H1 (cell line): ENCODE measurements at regions not wholly inside any gene's neighbourhood (a gene's known extent, or its start where the extent isn't known, plus 50 kb on each side); places are given as distances from the start of the nearest gene placed in this dataset.

ENCODE experiments used
- HDAC6 ChIP-seq: IDR thresholded peaks from one replicate; pipeline ENCODE4 v1.7.1; 2012; ENCODE audit warnings: low read depth, mild to moderate bottlenecking, inconsistent platforms, low read length, moderate library complexity
- SAP30 ChIP-seq: fragments of 300-600 bp; sonication (generic); IDR thresholded peaks from 2 replicates; pipeline ENCODE4 v1.7.1; 2012; ENCODE audit warnings: low read length, moderate library complexity, mild to moderate bottlenecking, inconsistent platforms; ENCODE audit not compliant: insufficient read depth, insufficient replicate concordance

DNA sequence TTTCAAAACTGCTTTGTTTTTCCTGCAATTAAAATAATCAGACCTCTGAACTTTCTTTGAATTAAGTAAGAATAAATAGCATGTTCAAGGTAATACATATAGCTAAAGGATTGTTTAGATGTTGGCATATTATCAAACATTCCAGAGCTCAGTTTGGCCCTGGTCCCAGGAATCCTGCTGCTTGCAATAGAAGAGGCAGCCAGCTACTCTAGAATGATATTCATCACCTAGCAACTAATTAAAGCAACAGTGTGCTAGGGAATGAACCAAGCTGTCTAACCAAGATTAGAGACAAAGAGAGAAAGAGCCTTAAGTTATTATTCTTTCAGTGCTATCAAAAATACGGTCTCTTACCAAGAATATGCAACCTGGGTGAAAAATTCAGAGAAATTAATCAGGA lies 460.9 kb downstream of the GABRG1 start (continued):
- no peak for TF ChIP-seq HDAC6
- TF ChIP-seq SAP30 = no peak
- TF ChIP-seq, all 59 proteins: peak for 0
